ENCODE measurements at regions not wholly inside any gene's neighbourhood (a gene's known extent, or its start where the extent isn't known, plus 50 kb on each side); places are given as distances from the start of the nearest gene placed in this dataset.

DNA sequence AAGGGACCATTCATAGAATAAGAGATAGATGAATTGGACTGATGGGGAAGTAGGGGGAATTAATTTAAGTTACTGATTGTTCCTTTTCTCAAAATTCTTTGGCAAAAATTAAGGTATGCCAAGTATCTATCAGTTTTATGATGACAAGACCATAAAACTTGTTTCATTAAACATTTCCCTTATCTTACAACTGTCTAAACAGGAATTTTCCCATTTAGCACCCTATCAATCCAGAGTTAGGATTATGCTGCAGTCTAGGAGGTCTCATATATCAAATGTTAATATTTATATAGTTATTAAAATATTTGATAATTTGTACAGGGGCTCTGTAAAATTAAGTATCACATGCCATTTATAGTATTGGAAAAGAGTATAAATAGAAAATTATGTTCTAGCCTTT, 51.5 kb upstream of the ARID1B start:
- DNase-seq (ENCODE audit: insufficient read length, low spot score) (no peak), FAIRE-seq (no peak)

GRCh38 chr6:156720691-156721685, 56.2 kb upstream of the ARID1B start:
- FAIRE-seq (peak; percentile 75), DNase-seq (ENCODE audit: insufficient read length, low spot score) (no peak)

GRCh38 chr6:156719720-156720563, 57.2 kb upstream of the ARID1B start:
- FAIRE-seq = peak; percentile 88
- peak; percentile 35 for DNase-seq (ENCODE audit: insufficient read length, low spot score)

DNA sequence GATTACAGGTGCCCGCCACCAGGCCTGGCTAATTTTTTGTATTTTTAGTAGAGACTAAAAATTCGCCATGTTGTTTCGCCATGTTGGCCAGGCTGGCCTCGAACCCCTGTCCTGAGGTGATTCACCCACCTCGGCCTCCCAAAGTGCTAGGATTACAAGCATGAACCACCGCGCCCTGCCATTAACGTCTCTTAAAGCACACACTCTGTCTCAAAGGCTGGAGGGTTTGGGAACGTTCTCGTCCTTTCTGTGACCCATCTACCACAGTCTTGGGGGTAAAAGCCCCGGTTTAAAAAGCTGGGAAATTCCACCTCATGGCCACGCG, 57.8 kb upstream of the ARID1B start:
- no peak for DNase-seq (ENCODE audit: insufficient read length, low spot score)

DNA sequence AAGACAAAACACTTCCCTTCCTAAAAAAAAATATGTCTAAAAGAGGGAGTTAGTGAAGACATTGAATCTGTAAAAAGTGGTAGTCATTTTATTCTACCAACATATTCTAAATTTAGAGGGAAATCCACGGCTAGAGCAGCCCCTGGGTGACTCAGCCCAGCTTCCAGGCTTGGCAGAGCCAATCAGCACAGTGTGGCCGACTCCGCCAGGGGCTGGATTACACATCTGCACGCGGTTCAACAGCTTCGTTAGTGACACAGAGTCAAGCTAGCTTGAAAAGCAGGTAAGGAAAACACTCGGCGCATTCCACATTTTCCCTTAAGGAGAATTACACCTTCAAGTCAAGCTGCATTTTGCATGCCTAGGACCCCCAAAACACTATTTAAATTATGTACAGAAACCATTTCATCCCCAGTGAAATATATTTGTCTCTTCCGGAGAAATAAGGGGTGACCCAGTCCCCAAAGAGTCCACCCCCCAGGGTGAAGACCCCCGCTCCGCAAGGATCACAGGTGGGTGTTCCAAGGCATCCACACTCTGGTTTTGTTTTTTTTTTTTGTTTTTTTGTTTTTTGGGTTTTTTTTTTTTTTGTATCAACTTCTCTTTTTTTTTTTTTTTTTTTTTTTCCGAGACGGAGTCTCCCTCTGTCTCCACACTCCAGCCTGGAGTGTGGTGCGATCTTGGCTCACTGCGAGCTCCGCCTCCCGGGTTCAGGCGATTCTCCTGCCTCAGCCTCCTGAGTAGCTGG, 58.4 kb upstream of the ARID1B start:
- DNase-seq (ENCODE audit: insufficient read length, low spot score) = no peak

More for the DNA sequence above, 57.8 kb upstream of the ARID1B start:
- no peak for FAIRE-seq

GRCh38 chr6:156717542-156717941, 59.6 kb upstream of the ARID1B start:
- FAIRE-seq (no peak), DNase-seq (ENCODE audit: insufficient read length, low spot score) (no peak)

More for the DNA sequence above, 58.4 kb upstream of the ARID1B start:
- no peak for FAIRE-seq

DNA sequence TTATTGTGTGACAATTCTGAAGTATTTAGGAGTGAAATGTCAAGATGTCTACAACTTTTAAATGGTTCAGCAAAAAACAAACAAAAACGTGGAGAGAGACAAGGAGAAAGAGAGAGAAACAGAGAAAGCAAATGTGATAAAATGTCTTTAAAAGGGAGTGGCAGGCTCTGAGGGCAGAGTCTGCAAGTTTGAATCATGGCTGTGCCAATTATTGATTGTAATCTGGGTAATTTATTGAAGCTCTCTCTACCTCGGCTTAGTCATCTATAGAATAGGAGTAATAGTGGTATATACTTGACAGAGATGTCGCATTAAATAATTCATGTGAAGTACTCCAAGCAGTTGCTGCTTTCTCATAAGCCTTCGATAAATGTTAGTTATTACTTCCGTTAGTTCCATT, 61.3 kb upstream of the ARID1B start:
- peak; percentile 39 for FAIRE-seq

DNA sequence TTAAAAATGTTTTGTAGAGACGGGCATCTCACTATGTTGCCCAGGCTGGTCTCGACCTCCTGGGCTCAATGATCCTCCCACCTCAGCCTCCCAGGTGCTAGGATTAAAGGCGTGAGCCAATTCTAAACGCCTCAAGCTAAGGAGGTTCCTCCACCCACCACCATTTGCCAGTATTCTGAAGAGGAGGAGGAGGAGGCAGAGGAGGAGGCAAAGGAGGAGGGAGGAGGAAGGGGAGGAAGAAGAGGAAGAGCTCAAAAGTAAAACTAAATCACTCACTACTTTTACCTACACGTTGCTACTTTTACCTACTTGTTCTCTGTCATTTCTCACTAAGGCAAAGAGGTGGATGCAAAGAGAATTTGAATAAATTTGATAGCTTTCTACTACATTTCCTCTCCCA, 63.6 kb upstream of the ARID1B start:
- DNase-seq (ENCODE audit: insufficient read length, low spot score) = no peak
- peak; percentile 55 for FAIRE-seq

More for the DNA sequence above, 61.3 kb upstream of the ARID1B start:
- DNase-seq (ENCODE audit: insufficient read length, low spot score) = no peak

GRCh38 chr6:156710479-156710878, 66.7 kb upstream of the ARID1B start:
- no peak for FAIRE-seq

GRCh38 chr6:156707818-156708217, 69.4 kb upstream of the ARID1B start:
- no peak for DNase-seq (ENCODE audit: insufficient read length, low spot score)
- FAIRE-seq = peak; percentile 63

More at GRCh38 chr6:156710479-156710878, 66.7 kb upstream of the ARID1B start:
- DNase-seq (ENCODE audit: insufficient read length, low spot score) = no peak

DNA sequence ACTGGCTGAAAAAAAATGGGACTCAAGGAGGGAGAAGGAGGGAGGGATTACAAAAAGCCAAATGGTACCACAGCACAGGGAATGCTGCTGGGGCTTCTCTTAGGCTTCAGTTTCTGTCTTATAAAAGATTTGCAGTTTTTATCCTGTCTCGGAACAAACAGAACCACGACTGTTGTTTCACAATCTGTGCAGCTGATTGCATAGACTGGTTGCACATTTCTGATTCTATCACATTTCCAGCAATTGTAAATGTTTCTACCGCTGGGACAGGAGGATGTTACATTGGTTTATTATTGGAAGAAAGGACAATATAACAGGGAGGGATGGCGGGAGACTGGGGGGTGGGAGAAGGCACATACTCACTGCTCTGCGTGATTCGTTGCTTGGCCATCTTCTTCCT, 73.5 kb upstream of the ARID1B start:
- DNase-seq (ENCODE audit: insufficient read length, low spot score) = no peak

DNA sequence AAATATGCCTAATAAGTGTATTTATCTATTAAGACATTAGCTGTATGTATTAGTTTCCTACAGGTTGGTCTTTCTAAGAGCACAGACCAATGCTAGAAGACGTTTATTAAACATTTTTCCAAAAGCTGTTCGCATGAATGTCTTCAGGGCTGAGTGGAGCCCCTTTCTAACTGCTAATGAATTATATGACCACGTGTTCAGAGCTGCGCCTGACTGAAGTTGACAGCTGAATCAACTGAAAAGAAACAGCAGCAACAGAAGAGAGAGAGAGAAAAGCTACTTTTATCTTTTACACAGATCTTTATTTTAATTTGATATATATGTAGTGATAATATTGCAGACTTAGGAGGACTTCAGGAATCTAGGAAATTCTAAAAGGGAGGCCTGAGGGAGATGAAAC, 75.2 kb upstream of the ARID1B start:
- DNase-seq (ENCODE audit: insufficient read length, low spot score) = no peak
- FAIRE-seq = peak; percentile 66

More for the DNA sequence above, 73.5 kb upstream of the ARID1B start:
- peak; percentile 76 for FAIRE-seq

GRCh38 chr6:156700440-156701057, 76.6 kb upstream of the ARID1B start:
- DNase-seq (ENCODE audit: insufficient read length, low spot score) (no peak), FAIRE-seq (peak; percentile 78)

DNA sequence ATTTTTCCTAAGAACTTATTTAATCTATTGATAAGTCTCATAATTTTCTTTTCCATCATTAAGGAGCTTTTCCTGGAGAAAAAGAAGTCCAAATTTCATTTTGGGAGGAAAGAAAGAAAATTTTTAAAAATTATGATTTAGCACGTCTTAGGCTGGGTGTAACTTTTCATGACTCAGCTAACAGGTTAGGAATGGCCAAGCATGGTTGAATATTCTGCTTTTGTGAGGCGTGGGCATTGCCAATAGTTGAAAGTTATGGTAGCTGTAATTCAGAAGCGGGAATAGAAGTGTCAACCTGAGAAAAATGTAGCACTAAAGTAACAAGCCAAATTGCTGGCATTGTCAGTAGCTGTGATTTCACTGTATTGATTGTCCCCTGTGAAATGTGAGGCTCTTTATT, 77.2 kb upstream of the ARID1B start:
- DNase-seq (ENCODE audit: insufficient read length, low spot score) (no peak), FAIRE-seq (no peak)

DNA sequence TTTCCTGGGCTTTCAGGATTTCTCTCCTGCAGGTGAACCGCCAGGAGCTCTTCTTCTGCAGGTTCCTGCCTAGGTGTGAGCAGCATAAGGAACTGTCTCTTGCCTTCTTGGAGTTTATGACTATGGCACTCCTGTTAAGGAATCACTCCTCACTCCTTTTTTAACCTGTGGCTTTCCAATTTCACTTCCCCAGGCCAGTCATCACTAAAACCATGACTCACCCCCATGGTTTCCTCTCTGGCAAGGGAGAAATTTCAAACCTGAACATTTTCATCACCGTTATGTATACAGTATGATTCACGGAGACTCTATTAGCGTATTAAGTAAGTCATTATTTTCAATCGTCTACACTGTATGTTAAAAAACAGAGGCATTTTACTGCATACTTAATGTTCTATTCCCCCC, 78.2 kb upstream of the ARID1B start:
- DNase-seq (ENCODE audit: insufficient read length, low spot score) (no peak), FAIRE-seq (no peak)

DNA sequence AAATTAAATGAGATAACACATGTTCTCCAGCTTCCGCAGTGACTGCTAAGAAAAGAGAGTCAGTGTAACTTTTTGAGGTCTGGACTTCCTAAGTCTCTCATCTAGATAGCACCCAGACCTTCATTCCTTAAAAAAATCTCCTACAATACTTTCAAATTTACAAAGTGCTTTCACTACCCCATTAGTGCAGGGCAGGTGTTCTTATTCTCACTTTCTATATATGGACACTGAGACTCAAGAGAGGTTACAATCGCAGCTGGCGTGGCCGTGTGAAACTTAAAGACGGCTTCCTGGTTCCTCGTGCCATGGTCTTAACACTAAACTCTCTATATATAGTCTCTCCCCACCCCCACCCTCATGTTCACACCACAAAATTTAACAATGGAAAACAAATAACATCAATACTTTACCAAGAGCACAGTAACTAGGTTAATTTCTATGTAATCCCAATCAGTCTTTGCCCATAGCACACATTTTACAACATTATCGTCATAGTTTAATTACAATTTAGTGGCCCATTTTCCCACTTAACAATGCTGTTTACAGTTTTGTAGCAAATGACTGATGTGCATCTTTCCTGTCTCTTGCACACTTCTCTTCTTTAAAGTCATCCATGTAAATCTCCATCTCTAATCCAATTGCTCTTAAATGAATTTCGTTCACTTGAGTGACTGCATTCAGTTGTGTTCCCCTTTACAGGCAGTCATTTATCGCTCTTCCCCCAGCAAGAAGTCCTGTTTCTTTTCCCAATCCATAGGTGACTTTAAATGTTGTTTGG, 78.8 kb upstream of the ARID1B start:
- no peak for FAIRE-seq
- DNase-seq (ENCODE audit: insufficient read length, low spot score) = no peak

DNA sequence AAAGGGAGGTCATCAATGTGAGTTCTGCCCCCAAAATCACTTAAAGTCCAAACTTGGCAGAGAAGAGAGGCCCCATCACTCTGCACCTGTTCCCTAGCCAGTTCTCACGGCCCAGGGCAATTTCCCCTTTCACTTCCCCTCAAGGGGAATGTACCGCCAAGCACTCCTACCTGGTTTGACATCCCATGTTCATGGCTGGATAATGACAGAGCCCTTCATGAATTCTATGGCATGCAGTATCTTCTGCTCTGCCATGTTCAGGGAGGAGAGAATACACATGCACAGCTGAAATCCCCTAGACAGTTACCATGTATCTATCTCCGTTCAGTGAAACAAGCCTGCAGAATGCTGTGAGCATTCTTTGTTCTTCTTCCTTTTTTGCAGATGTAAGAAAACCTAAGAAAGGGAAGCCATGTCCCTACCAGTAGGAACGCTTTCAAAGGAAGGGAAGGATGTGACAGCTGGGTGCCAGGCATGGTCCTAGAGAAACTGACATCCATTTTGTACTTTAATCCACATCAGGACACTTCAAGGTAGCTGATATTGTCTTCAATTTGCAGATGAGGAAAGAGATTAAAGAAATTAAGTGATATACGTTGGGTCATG, 79.8 kb upstream of the ARID1B start:
- no peak for DNase-seq (ENCODE audit: insufficient read length, low spot score)
- FAIRE-seq = peak; percentile 99

- DNase-seq (ENCODE audit: insufficient read length, low spot score) = no peak
- peak; percentile 81 for FAIRE-seq
Measured at GRCh38 chr6:156695742-156696141, 81.4 kb upstream of the ARID1B start.

- no peak for DNase-seq (ENCODE audit: insufficient read length, low spot score)
- peak; percentile 91 for FAIRE-seq
Measured at GRCh38 chr6:156694679-156695078, 82.5 kb upstream of the ARID1B start.

All from GM19239 (cell line).